HCT116 (cell line): ENCODE measurements at regions not wholly inside any gene's neighbourhood (a gene's known extent, or its start where the extent isn't known, plus 50 kb on each side); places are given as distances from the start of the nearest gene placed in this dataset.

Source experiments
- ATAC-seq: fragments of 200-7000 bp; cut with Tn5 transposase; 2 replicates; pipeline ENCODE4 v1.9.1; 2020; ENCODE audit warnings: mild to moderate bottlenecking, moderate library complexity
- BruUV-seq: library from RNA; stranded (reverse); fragments of 400-500 nt; replicated peaks from 2 replicates; lab custom pipeline; 2021; lab: Mats Ljungman, UMichigan
- CTCF ChIA-PET: fragments of 300-600 bp; sonication (Branson Sonifier 250); formaldehyde crosslinking; loops from one replicate; lab custom pipeline; 2021; ENCODE audit warnings: antibody characterized with exemption; lab: Charles Lee
- POLR2A ChIA-PET: fragments of 300-600, 350-600 bp; sonication (Branson Sonifier 250); formaldehyde crosslinking; loops from one replicate; lab custom pipeline; 2021; ENCODE audit warnings: antibody characterized with exemption; lab: Charles Lee
- RAD21 ChIA-PET, 2 experiments: fragments of 300-600 bp; sonication (Branson Sonifier 250); formaldehyde crosslinking; loops; one replicate each; lab custom pipeline; 2023; ENCODE audit warnings: low total read pairs in 2 of 2; ENCODE audit not compliant: uncharacterized antibody in 2 of 2, unreplicated experiment in 2 of 2, low non-redundant PET in 1 of 2; lab: Charles Lee
- DNase-seq: peaks from one replicate; pipeline ENCODE4 v3.0.0-alpha.2; 2010; ENCODE audit warnings: low read depth, low spot score
- H2AFZ ChIP-seq: fragments of 200-600 bp; shearing (Covaris generic), sonication (generic); 2 replicates; pipeline ENCODE4 v1.6.1; 2017; ENCODE audit warnings: low read depth, mixed run types, mixed read lengths, antibody characterized with exemption, low read length; ENCODE audit not compliant: poor library complexity, severe bottlenecking
- H3K27ac ChIP-seq: 2 replicates; pipeline ENCODE4 v1.5.1; 2012; ENCODE audit warnings: low read depth, low read length
- H3K27me3 ChIP-seq: fragments of 200-600 bp; sonication (generic); 2 replicates; pipeline ENCODE4 v1.6.1; 2016; ENCODE audit warnings: mixed run types, low read length, mixed read lengths; ENCODE audit not compliant: insufficient read depth
- H3K36me3 ChIP-seq, 2 experiments: fragments of 200-500 bp in 1 of 2; fragments of 200-600 bp in 1 of 2; sonication (Bioruptor generic) in 1 of 2; sonication (generic) in 1 of 2; 2 replicates each; pipeline versions ENCODE4 v1.5.1 to v1.6.1; 2014 to 2016; ENCODE audit warnings: low read length in 2 of 2, inconsistent platforms in 1 of 2, mixed read lengths in 1 of 2, mixed run types in 1 of 2; ENCODE audit not compliant: insufficient read depth in 2 of 2, control insufficient read depth in 1 of 2
- H3K4me1 ChIP-seq, 2 experiments: fragments of 200-600 bp in 1 of 2; sonication (generic) in 1 of 2; 2 replicates each; pipeline versions ENCODE4 v1.5.1 to v1.6.1; 2012 to 2017; ENCODE audit warnings: low read length in 2 of 2, inconsistent platforms in 1 of 2, mild to moderate bottlenecking in 1 of 2, mixed read lengths in 1 of 2, mixed run types in 1 of 2, moderate library complexity in 1 of 2; ENCODE audit not compliant: insufficient read depth in 2 of 2, control insufficient read depth in 1 of 2
- H3K4me2 ChIP-seq: fragments of 200-600 bp; sonication (generic); 2 replicates; pipeline ENCODE4 v1.6.1; 2017; ENCODE audit warnings: mixed run types, low read length, mixed read lengths
- H3K4me3 ChIP-seq, 2 experiments: fragments of 200-600 bp in 1 of 2; sonication (generic) in 1 of 2; replicated peaks in 1 of 2; 2 replicates each; pipeline ENCODE4 v1.5.1; 2011 to 2016; ENCODE audit warnings: low read length in 2 of 2, control low read depth in 1 of 2, low read depth in 1 of 2, mild to moderate bottlenecking in 1 of 2, mixed read lengths in 1 of 2, mixed run types in 1 of 2
- H3K79me2 ChIP-seq: fragments of 200-600 bp; sonication (generic); 2 replicates; pipeline ENCODE4 v1.6.1; 2017; ENCODE audit warnings: mild to moderate bottlenecking, mixed run types, low read length, moderate library complexity, mixed read lengths; ENCODE audit not compliant: insufficient read depth
- H3K9ac ChIP-seq: fragments of 200-600 bp; sonication (generic); 2 replicates; pipeline ENCODE4 v1.6.1; 2016; ENCODE audit warnings: low read length, mixed read lengths
- H3K9me2 ChIP-seq: fragments of 200-600 bp; sonication (generic), shearing (Covaris generic); 2 replicates; pipeline ENCODE4 v1.6.1; 2017; ENCODE audit warnings: mixed run types, mild to moderate bottlenecking, moderate library complexity; ENCODE audit not compliant: insufficient read depth
- H3K9me3 ChIP-seq, 2 experiments: fragments of 200-500 bp in 1 of 2; fragments of 200-600 bp in 1 of 2; sonication (Bioruptor generic) in 1 of 2; sonication (generic) in 1 of 2; 2 replicates each; pipeline ENCODE4 v1.6.1; 2014 to 2017; ENCODE audit warnings: low read length in 2 of 2, mixed read lengths in 2 of 2, inconsistent platforms in 1 of 2, low read depth in 1 of 2, mild to moderate bottlenecking in 1 of 2, mixed run types in 1 of 2, moderate library complexity in 1 of 2; ENCODE audit not compliant: control insufficient read depth in 1 of 2, insufficient read depth in 1 of 2
- H4K20me1 ChIP-seq: fragments of 200-600 bp; sonication (generic), shearing (Covaris generic); 2 replicates; pipeline ENCODE4 v1.6.1; 2017; ENCODE audit warnings: mixed run types, mild to moderate bottlenecking, moderate library complexity; ENCODE audit not compliant: insufficient read depth
- CTCF ChIP-seq, 3 experiments: fragments of 200-600 bp in 1 of 3; sonication (generic) in 1 of 3; IDR thresholded peaks in 2 of 3; conservative IDR thresholded peaks in 1 of 3; 2 replicates each; pipeline ENCODE4 v1.5.1; 2012 to 2017; ENCODE audit warnings: low read depth in 2 of 3, low read length in 2 of 3, antibody characterized with exemption in 1 of 3, borderline replicate concordance in 1 of 3, control low read depth in 1 of 3, mild to moderate bottlenecking in 1 of 3, mixed read lengths in 1 of 3, mixed run types in 1 of 3, moderate library complexity in 1 of 3; ENCODE audit not compliant: insufficient read depth in 1 of 3
- EGR1 ChIP-seq: IDR thresholded peaks from 2 replicates; pipeline ENCODE4 v1.6.1; 2012; ENCODE audit warnings: low read depth
- ELF1 ChIP-seq: IDR thresholded peaks from 2 replicates; pipeline ENCODE4 v1.6.1; 2012; ENCODE audit warnings: low read depth, borderline replicate concordance
- EZH2 ChIP-seq: fragments of 200-600 bp; sonication (generic); IDR thresholded peaks from 2 replicates; pipeline ENCODE4 v1.6.1; 2017; ENCODE audit warnings: antibody characterized with exemption, mixed run types
- EZH2phosphoT487 ChIP-seq: fragments of 200-600 bp; IDR thresholded peaks from 2 replicates; pipeline ENCODE4 v1.6.1; 2018; ENCODE audit warnings: antibody characterized with exemption, borderline replicate concordance
- JUND ChIP-seq: IDR thresholded peaks from 2 replicates; pipeline ENCODE4 v1.6.1; 2012
- REST ChIP-seq: IDR thresholded peaks from 2 replicates; pipeline ENCODE4 v1.6.1; 2012; ENCODE audit warnings: low read depth
- SRF ChIP-seq: IDR thresholded peaks from 2 replicates; pipeline ENCODE4 v1.6.1; 2012; ENCODE audit warnings: low read depth
- TCF7L2 ChIP-seq: IDR thresholded peaks from 2 replicates; pipeline ENCODE4 v1.7.0; 2011; ENCODE audit warnings: borderline replicate concordance, inconsistent platforms; ENCODE audit not compliant: insufficient read depth, insufficient read length; ENCODE audit errors: extremely low read depth
- YY1 ChIP-seq: IDR thresholded peaks from 2 replicates; pipeline ENCODE4 v1.6.1; 2011; ENCODE audit warnings: low read length, low read depth, moderate library complexity, mild to moderate bottlenecking; ENCODE audit not compliant: insufficient replicate concordance; ENCODE audit errors: extremely low read depth
- ZBTB33 ChIP-seq: IDR thresholded peaks from 2 replicates; pipeline ENCODE4 v1.6.1; 2011; ENCODE audit warnings: mild to moderate bottlenecking, low read length, moderate library complexity; ENCODE audit not compliant: insufficient replicate concordance; ENCODE audit errors: extremely low read depth
- ZFX ChIP-seq: fragments of 450-650 bp; IDR thresholded peaks from 2 replicates; pipeline ENCODE4 v1.6.1; 2017
- intact Hi-C: fragments of 100-400 bp; cut with micrococcal nuclease; formaldehyde crosslinking; loops from 2 replicates; pipeline ENCODE4 v1.10.0; 2022

GRCh38 chr19:27876489-27876888 is 1336.5 kb downstream of the UQCRFS1 start:
- H3K4me1 ChIP-seq: no peaks in the 10 kb centered on the region
- no peak for DNase-seq
- ChIA-PET RAD21 (no interaction called here), CTCF (no interaction called here), POLR2A (no interaction called here)
- no peak overlapping the region for H2AFZ ChIP-seq
- no peak for ATAC-seq
- H3K9ac ChIP-seq: no peak overlapping the region
- H3K4me2 ChIP-seq: no peak overlapping the region
- H3K9me3 ChIP-seq: peaks cover 0 to 10% of the 10 kb centered on the region in 2 experiments; a peak in 2 of 4 replicates
- no peaks in the 10 kb centered on the region for H3K36me3 ChIP-seq
- no peaks in the 10 kb centered on the region for H3K27me3 ChIP-seq
- intact Hi-C loops: no loop called here
- no peak for TF ChIP-seq EGR1
- TF ChIP-seq REST: no peak
- no peak for TF ChIP-seq JUND
- no peak for TF ChIP-seq TCF7L2
- TF ChIP-seq CTCF (IDR thresholded peaks at IDR 0.05 in 2 of 3, conservative IDR thresholded peaks at IDR 0.05 in 1 of 3; ENCODE audit: borderline replicate concordance in 1 of 3, insufficient read depth in 1 of 3, low read depth in 2 of 3, low read length in 2 of 3): no peak
- no peak for TF ChIP-seq EZH2
- no peak for TF ChIP-seq YY1
- no peak for TF ChIP-seq ELF1
- no peak for TF ChIP-seq EZH2phosphoT487
- TF ChIP-seq SRF: no peak
- no peak for TF ChIP-seq ZBTB33
- TF ChIP-seq ZFX: no peak
- H3K4me3 ChIP-seq: no peak overlapping the region
- no peaks in the 10 kb centered on the region for H3K9me2 ChIP-seq
- H4K20me1 ChIP-seq: no peaks in the 10 kb centered on the region
- H3K79me2 ChIP-seq: no peaks in the 10 kb centered on the region
- no peak overlapping the region for H3K27ac ChIP-seq
- no TSS peak for BruUV-seq
